Chondrocyte (in vitro differentiated cells): ENCODE measurements at regions not wholly inside any gene's neighbourhood (a gene's known extent, or its start where the extent isn't known, plus 50 kb on each side); places are given as distances from the start of the nearest gene placed in this dataset.

Source experiments
- DNase-seq: peaks from one replicate; pipeline ENCODE4 v3.0.0; 2021; ENCODE audit warnings: mixed read lengths, low spot score
- H3K27ac Mint-ChIP-seq: one replicate; pipeline ENCODE4 v1.8.0; 2021; ENCODE audit warnings: mild to moderate bottlenecking, moderate library complexity, mixed read lengths; ENCODE audit not compliant: unreplicated experiment
- H3K27me3 Mint-ChIP-seq: 2 replicates; pipeline ENCODE4 v1.8.0; 2021; ENCODE audit warnings: low read depth, mixed read lengths
- H3K36me3 Mint-ChIP-seq: 2 replicates; pipeline ENCODE4 v1.8.0; 2021; ENCODE audit warnings: low read depth, mixed read lengths
- H3K4me1 Mint-ChIP-seq: 2 replicates; pipeline ENCODE4 v1.8.0; 2021; ENCODE audit warnings: low read depth, mild to moderate bottlenecking, mixed read lengths
- H3K4me3 Mint-ChIP-seq: one replicate; pipeline ENCODE4 v1.8.0; 2021; ENCODE audit warnings: mild to moderate bottlenecking, moderate library complexity, mixed read lengths; ENCODE audit not compliant: unreplicated experiment
- H3K9me3 Mint-ChIP-seq: 2 replicates; pipeline ENCODE4 v1.8.0; 2021; ENCODE audit warnings: low read depth, mixed read lengths
- CTCF ChIP-seq: fragments of 200-600 bp; sonication (generic); IDR thresholded peaks from 2 replicates; pipeline ENCODE4 v1.5.0; 2021; ENCODE audit warnings: antibody characterized with exemption, mild to moderate bottlenecking, moderate library complexity

GRCh38 chr6:37093728-37094069 lies 76.3 kb upstream of the PIM1 start:
- no peaks in the 10 kb centered on the region for H3K4me1 Mint-ChIP-seq
- no peaks in the 10 kb centered on the region for H3K36me3 Mint-ChIP-seq
- H3K9me3 Mint-ChIP-seq = no peaks in the 10 kb centered on the region
- no peak for TF ChIP-seq CTCF
- H3K27me3 Mint-ChIP-seq = no peaks in the 10 kb centered on the region
- no peak for DNase-seq
- H3K27ac Mint-ChIP-seq = no peak overlapping the region
- H3K4me3 Mint-ChIP-seq = no peak overlapping the region

GRCh38 chr6:37095997-37096396 lies 74.0 kb upstream of the PIM1 start:
- DNase-seq = no peak
- Mint-ChIP-seq H3K4me1 (no peaks in the 10 kb centered on the region), H3K27ac (no peak overlapping the region), H3K36me3 (no peaks in the 10 kb centered on the region), H3K27me3 (no peaks in the 10 kb centered on the region), H3K4me3 (no peak overlapping the region), H3K9me3 (no peaks in the 10 kb centered on the region)
- no peak for TF ChIP-seq CTCF

- Mint-ChIP-seq H3K27me3 (no peaks in the 10 kb centered on the region), H3K36me3 (no peaks in the 10 kb centered on the region), H3K9me3 (no peaks in the 10 kb centered on the region), H3K4me1 (peaks cover 6% of the 10 kb centered on the region), H3K27ac (no peak overlapping the region), H3K4me3 (no peak overlapping the region)
- TF ChIP-seq CTCF = no peak
- no peak for DNase-seq
These were observed 72.6 kb upstream of the PIM1 start for GRCh38 chr6:37097335-37097734.

- Mint-ChIP-seq H3K27me3 (no peaks in the 10 kb centered on the region), H3K9me3 (no peaks in the 10 kb centered on the region), H3K36me3 (no peaks in the 10 kb centered on the region), H3K4me3 (no peak overlapping the region), H3K27ac (no peak overlapping the region), H3K4me1 (peaks cover 21% of the 10 kb centered on the region)
- no peak for TF ChIP-seq CTCF
- no peak for DNase-seq
These were observed 70.5 kb upstream of the PIM1 start for GRCh38 chr6:37099442-37099841.

- TF ChIP-seq CTCF = no peak
- Mint-ChIP-seq H3K4me1 (peaks cover 23% of the 10 kb centered on the region), H3K27ac (no peak overlapping the region), H3K27me3 (no peaks in the 10 kb centered on the region), H3K9me3 (no peaks in the 10 kb centered on the region), H3K4me3 (no peak overlapping the region), H3K36me3 (no peaks in the 10 kb centered on the region)
- DNase-seq = no peak
These were observed 69.2 kb upstream of the PIM1 start for GRCh38 chr6:37100745-37101144.
